IMR-90 (cell line): ENCODE measurements at regions not wholly inside any gene's neighbourhood (a gene's known extent, or its start where the extent isn't known, plus 50 kb on each side); places are given as distances from the start of the nearest gene placed in this dataset.

ENCODE experiments used
- ATAC-seq: fragments of 200-7000 bp; cut with Tn5 transposase; 2 replicates; pipeline ENCODE4 v1.9.1; 2020; ENCODE audit warnings: low read depth, mild to moderate bottlenecking, moderate library complexity
- BruUV-seq: library from RNA; stranded (reverse); fragments of 400-500 nt; replicated peaks from 2 replicates; lab custom pipeline; 2021; lab: Mats Ljungman, UMichigan
- CTCF ChIA-PET: fragments of 300-600 bp; formaldehyde crosslinking; extraction: SDS; loops from one replicate; lab custom pipeline; 2021; ENCODE audit warnings: antibody characterized with exemption; lab: Yijun Ruan, JAX
- POLR2A ChIA-PET: fragments of 300-600 bp; sonication (Branson Sonifier 250); formaldehyde crosslinking; loops from one replicate; lab custom pipeline; 2022; ENCODE audit warnings: antibody characterized with exemption; ENCODE audit not compliant: unreplicated experiment; lab: Charles Lee
- DNase-seq: peaks from one replicate; pipeline ENCODE4 v3.0.0; 2013
- H2AFZ ChIP-seq: replicated peaks from 2 replicates; pipeline ENCODE3; 2013; ENCODE audit warnings: low read length, mild to moderate bottlenecking; ENCODE audit not compliant: poor library complexity
- H2AK5ac ChIP-seq: 2 replicates; pipeline ENCODE4 v1.6.1; 2013; ENCODE audit warnings: low read depth, low read length, inconsistent platforms
- H2AK9ac ChIP-seq: replicated peaks from 2 replicates; pipeline ENCODE3; 2013; ENCODE audit warnings: mild to moderate bottlenecking, low read depth, low read length, moderate library complexity; ENCODE audit not compliant: poor library complexity
- H2BK120ac ChIP-seq: 2 replicates; pipeline ENCODE4 v1.6.1; 2013; ENCODE audit warnings: low read depth, low read length, inconsistent platforms
- H2BK15ac ChIP-seq: 3 replicates; pipeline ENCODE4 v1.6.1; 2013; ENCODE audit warnings: low read depth, low read length, inconsistent platforms
- H2BK20ac ChIP-seq: 2 replicates; pipeline ENCODE4 v1.6.1; 2013; ENCODE audit warnings: low read depth, mild to moderate bottlenecking, inconsistent platforms, low read length, moderate library complexity
- H2BK5ac ChIP-seq: 2 replicates; pipeline ENCODE4 v1.6.1; 2013; ENCODE audit warnings: mild to moderate bottlenecking, low read depth, low read length, inconsistent platforms; ENCODE audit not compliant: poor library complexity, severe bottlenecking
- H3K14ac ChIP-seq: replicated peaks from 2 replicates; pipeline ENCODE4 v1.6.1; 2013; ENCODE audit warnings: low read depth, low read length, inconsistent platforms
- H3K18ac ChIP-seq: 2 replicates; pipeline ENCODE4 v1.6.1; 2013; ENCODE audit warnings: low read depth, low read length, control low read depth
- H3K23ac ChIP-seq: 2 replicates; pipeline ENCODE4 v1.6.1; 2013; ENCODE audit warnings: low read depth, low read length, inconsistent platforms
- H3K27ac ChIP-seq: 2 replicates; pipeline ENCODE4 v1.5.1; 2013; ENCODE audit warnings: mild to moderate bottlenecking, control low read depth, low read length; ENCODE audit not compliant: insufficient read depth
- H3K27me3 ChIP-seq: 2 replicates; pipeline ENCODE4 v1.6.1; 2013; ENCODE audit warnings: low read length; ENCODE audit not compliant: control insufficient read depth, insufficient read depth
- H3K36me3 ChIP-seq: 2 replicates; pipeline ENCODE4 v1.6.1; 2013; ENCODE audit warnings: low read length, mixed read lengths; ENCODE audit not compliant: control insufficient read depth, insufficient read depth
- H3K4ac ChIP-seq: 2 replicates; pipeline ENCODE4 v1.6.1; 2013; ENCODE audit warnings: low read depth, low read length, inconsistent platforms
- H3K4me1 ChIP-seq: 2 replicates; pipeline ENCODE4 v1.6.1; 2013; ENCODE audit warnings: low read length, mixed read lengths; ENCODE audit not compliant: control insufficient read depth, insufficient read depth
- H3K4me2 ChIP-seq: 2 replicates; pipeline ENCODE4 v1.6.1; 2013; ENCODE audit warnings: low read depth, mild to moderate bottlenecking, control low read depth, low read length, moderate library complexity
- H3K4me3 ChIP-seq: 2 replicates; pipeline ENCODE4 v1.5.1; 2013; ENCODE audit warnings: low read depth, mild to moderate bottlenecking, control low read depth, low read length, moderate library complexity; ENCODE audit not compliant: insufficient read depth
- H3K56ac ChIP-seq: 2 replicates; pipeline ENCODE4 v1.6.1; 2013; ENCODE audit warnings: low read length, inconsistent platforms; ENCODE audit not compliant: insufficient read depth; ENCODE audit errors: extremely low read depth
- H3K79me1 ChIP-seq, 2 experiments: 2 replicates each; pipeline ENCODE4 v1.6.1; 2013; ENCODE audit warnings: low read length in 2 of 2, inconsistent platforms in 1 of 2, low read depth in 1 of 2
- H3K9ac ChIP-seq: 2 replicates; pipeline ENCODE4 v1.6.1; 2013; ENCODE audit warnings: low read depth, low read length, control low read depth
- H3K9me1 ChIP-seq: 2 replicates; pipeline ENCODE4 v1.6.1; 2013; ENCODE audit warnings: low read length, inconsistent platforms; ENCODE audit not compliant: insufficient read depth
- H3K9me3 ChIP-seq: 2 replicates; pipeline ENCODE4 v1.6.1; 2013; ENCODE audit warnings: low read length; ENCODE audit not compliant: control insufficient read depth, insufficient read depth
- H4K20me1 ChIP-seq: 2 replicates; pipeline ENCODE4 v1.6.1; 2013; ENCODE audit warnings: low read length, inconsistent platforms; ENCODE audit not compliant: insufficient read depth
- H4K5ac ChIP-seq: 2 replicates; pipeline ENCODE4 v1.6.1; 2013; ENCODE audit warnings: mild to moderate bottlenecking, low read depth, low read length, control low read depth
- H4K8ac ChIP-seq, 2 experiments: 2 replicates each; pipeline ENCODE4 v1.6.1; 2013; ENCODE audit warnings: low read depth in 2 of 2, low read length in 2 of 2, control low read depth in 1 of 2, inconsistent platforms in 1 of 2
- H4K91ac ChIP-seq: 2 replicates; pipeline ENCODE4 v1.6.1; 2013; ENCODE audit warnings: low read depth, low read length, inconsistent platforms; ENCODE audit not compliant: insufficient read depth
- CEBPB ChIP-seq: IDR thresholded peaks from 2 replicates; pipeline ENCODE4 v1.6.1; 2012; ENCODE audit warnings: low read depth, low read length, improper control_type of control experiment
- CHD1 ChIP-seq: IDR thresholded peaks from 2 replicates; pipeline ENCODE4 v1.6.1; 2012; ENCODE audit warnings: low read depth, low read length, improper control_type of control experiment
- CTCF ChIP-seq: conservative IDR thresholded peaks from 2 replicates; pipeline ENCODE4 v1.5.1; 2012; ENCODE audit warnings: mild to moderate bottlenecking, low read depth, low read length, improper control_type of control experiment
- ELK1 ChIP-seq: fragments of 150-350 bp; IDR thresholded peaks from 2 replicates; pipeline ENCODE4 v1.6.1; 2016; ENCODE audit warnings: low read depth, mild to moderate bottlenecking, low read length, moderate library complexity, borderline replicate concordance
- FOS ChIP-seq: fragments of 150-350 bp; IDR thresholded peaks from 2 replicates; pipeline ENCODE4 v1.6.1; 2016; ENCODE audit warnings: low read depth, low read length
- MAFK ChIP-seq: IDR thresholded peaks from 2 replicates; pipeline ENCODE4 v1.6.1; 2012; ENCODE audit warnings: low read depth, low read length, improper control_type of control experiment
- NFE2L2 ChIP-seq: fragments of 150-350 bp; IDR thresholded peaks from 2 replicates; pipeline ENCODE4 v1.6.1; 2016; ENCODE audit warnings: low read depth, mild to moderate bottlenecking, low read length
- POLR2A ChIP-seq: IDR thresholded peaks from 2 replicates; pipeline ENCODE4 v1.6.1; 2012; ENCODE audit warnings: mild to moderate bottlenecking, low read depth, low read length
- USF2 ChIP-seq: fragments of 150-350 bp; IDR thresholded peaks from 2 replicates; pipeline ENCODE4 v1.6.1; 2017; ENCODE audit warnings: mild to moderate bottlenecking, antibody characterized with exemption, low read length, low read depth
- WGBS, 2 experiments: methylation state at CpG; one replicate each; pipeline versions ENCODE4 v1.1.5 to v1.1.7; 2013; ENCODE audit warnings: missing lambda C conversion rate in 2 of 2; ENCODE audit not compliant: insufficient read length in 1 of 2; ENCODE audit errors: extremely low coverage in 2 of 2; 5-methylcytosine and 5-hydroxymethylcytosine counted together
- dilution Hi-C: fragments of 300-500 bp; cut with HindIII; formaldehyde crosslinking; loops from one replicate; pipeline ENCODE4 v1.14.3; 2018; ENCODE audit warnings: low sequenced_read_pairs; ENCODE audit not compliant: unreplicated experiment
- in situ Hi-C: fragments of 300-500 bp; cut with MboI; formaldehyde crosslinking; loops from 3 replicates; pipeline ENCODE4 v1.14.3; 2019; ENCODE audit warnings: low sequenced_read_pairs, inconsistent platforms, mixed read lengths
- intact Hi-C: fragments of 100-400 bp; cut with micrococcal nuclease; formaldehyde crosslinking; loops from 2 replicates; pipeline ENCODE4 v1.10.0; 2022

GRCh38 chr18:51953521-51953920 is 386.5 kb upstream of the DCC start:
- Histone ChIP-seq H4K5ac (no peak overlapping the region), H3K4me2 (no peak overlapping the region), H2BK15ac (no peak overlapping the region), H2BK5ac (no peak overlapping the region), H3K18ac (no peak overlapping the region), H3K4ac (no peak overlapping the region), H3K79me1 (no peaks in the 10 kb centered on the region), H3K36me3 (no peaks in the 10 kb centered on the region), H3K9me1 (no peaks in the 10 kb centered on the region), H2AK9ac (no peak overlapping the region), H2AK5ac (no peak overlapping the region), H3K56ac (no peak overlapping the region), H3K9ac (no peak overlapping the region), H4K8ac (no peak overlapping the region), H2BK20ac (no peak overlapping the region), H3K4me3 (no peak overlapping the region), H4K20me1 (no peaks in the 10 kb centered on the region), H2BK120ac (no peak overlapping the region), H3K14ac (no peak overlapping the region), H3K27ac (no peak overlapping the region), H3K4me1 (no peaks in the 10 kb centered on the region), H3K23ac (no peak overlapping the region), H3K27me3 (no peaks in the 10 kb centered on the region), H3K9me3 (peaks cover 14% of the 10 kb centered on the region), H2AFZ (no peak overlapping the region), H4K91ac (no peak overlapping the region)
- TF ChIP-seq NFE2L2 (no peak), CTCF (no peak), CHD1 (no peak), POLR2A (no peak), ELK1 (no peak), MAFK (no peak), FOS (no peak), CEBPB (no peak), USF2 (no peak)
- no TSS peak for BruUV-seq
- ChIA-PET CTCF (no interaction called here), POLR2A (no interaction called here)
- ATAC-seq (no peak), DNase-seq (no peak)
- no CpG with 5 or more reads among the region's 3 CpGs for WGBS, 2 experiments
- in situ Hi-C loops (no loop called here), dilution Hi-C loops (no loop called here), intact Hi-C loops (no loop called here)
